DND-41 (cell line): ENCODE measurements at regions not wholly inside any gene's neighbourhood (a gene's known extent, or its start where the extent isn't known, plus 50 kb on each side); places are given as distances from the start of the nearest gene placed in this dataset.

Source experiments
- CTCF ChIP-seq: IDR thresholded peaks from 2 replicates; pipeline ENCODE4 v1.5.1; 2012; ENCODE audit warnings: borderline replicate concordance, low read length, moderate library complexity, mild to moderate bottlenecking; ENCODE audit not compliant: poor library complexity, severe bottlenecking; ENCODE audit errors: extremely low read depth
- EZH2 ChIP-seq: IDR thresholded peaks from 3 replicates; pipeline ENCODE4 v1.6.1; 2012; ENCODE audit warnings: borderline replicate concordance, low read depth, mild to moderate bottlenecking, moderate library complexity, low read length, inconsistent platforms; ENCODE audit not compliant: severe bottlenecking

DNA sequence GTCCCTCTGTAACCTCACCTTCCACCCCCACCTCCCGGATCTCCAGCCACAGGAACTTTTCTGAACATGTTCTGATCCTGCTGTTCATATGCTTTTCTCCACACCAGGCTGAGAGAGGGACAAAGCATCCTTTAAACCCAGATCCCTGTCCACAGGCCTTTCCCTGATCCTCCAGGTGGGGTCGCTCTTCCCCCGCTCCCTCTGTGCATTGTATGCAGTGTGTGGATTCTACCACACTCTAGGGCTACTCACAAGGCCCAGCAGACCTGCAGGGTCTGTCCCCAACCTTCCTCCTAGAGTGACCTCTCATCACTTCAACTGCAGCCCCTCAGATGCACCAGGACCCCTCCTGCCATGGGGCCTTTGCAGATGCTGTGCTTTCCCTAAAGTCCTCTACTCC, 1200.6 kb downstream of the UQCRFS1 start:
- TF ChIP-seq CTCF (peak; percentile 21), EZH2 (no peak)
